H1 (cell line): ENCODE measurements at regions not wholly inside any gene's neighbourhood (a gene's known extent, or its start where the extent isn't known, plus 50 kb on each side); places are given as distances from the start of the nearest gene placed in this dataset.

ENCODE experiments used
- CTCF ChIA-PET: fragments of 300-600 bp; sonication (Branson Sonifier 250); formaldehyde crosslinking; loops from one replicate; lab custom pipeline; 2021; ENCODE audit not compliant: partially characterized antibody; lab: Charles Lee
- POLR2A ChIA-PET: fragments of 300-600 bp; sonication (Branson Sonifier 250); formaldehyde crosslinking; loops from one replicate; lab custom pipeline; 2021; ENCODE audit warnings: inconsistent platforms; ENCODE audit not compliant: partially characterized antibody; lab: Charles Lee
- DNase-seq, 2 experiments: peaks; one replicate each; pipeline versions ENCODE4 v3.0.0 to v3.0.0-alpha.2; 2010 to 2022; ENCODE audit warnings: low spot score in 2 of 2, low read depth in 1 of 2, mixed read lengths in 1 of 2
- FAIRE-seq: peaks from 2 replicates; lab custom pipeline; 2011; peaks lifted over from hg19 to GRCh38; lab: Jason Lieb, UNC
- H2AFZ ChIP-seq: 2 replicates; pipeline ENCODE4 v1.8.1; 2012; ENCODE audit warnings: low read length, inconsistent platforms
- H2AK5ac ChIP-seq: 2 replicates; pipeline ENCODE4 v1.6.1; 2013; ENCODE audit warnings: low read depth, low read length
- H2BK120ac ChIP-seq: replicated peaks from 2 replicates; pipeline ENCODE3; 2013; ENCODE audit warnings: low read depth, low read length, inconsistent platforms
- H2BK12ac ChIP-seq: 2 replicates; pipeline ENCODE4 v1.6.1; 2013; ENCODE audit warnings: low read depth, low read length
- H2BK15ac ChIP-seq: 2 replicates; pipeline ENCODE4 v1.6.1; 2013; ENCODE audit warnings: low read length
- H2BK20ac ChIP-seq: 2 replicates; pipeline ENCODE4 v1.6.1; 2013; ENCODE audit warnings: low read length
- H2BK5ac ChIP-seq: 2 replicates; pipeline ENCODE4 v1.6.1; 2013; ENCODE audit warnings: low read depth, low read length
- H3K14ac ChIP-seq: 2 replicates; pipeline ENCODE4 v1.6.1; 2013; ENCODE audit warnings: inconsistent platforms; ENCODE audit not compliant: insufficient read length
- H3K18ac ChIP-seq: 2 replicates; pipeline ENCODE4 v1.6.1; 2013; ENCODE audit warnings: low read length; ENCODE audit errors: extremely low read depth
- H3K23ac ChIP-seq: 2 replicates; pipeline ENCODE4 v1.6.1; 2013; ENCODE audit warnings: inconsistent platforms; ENCODE audit not compliant: insufficient read length
- H3K23me2 ChIP-seq: 2 replicates; pipeline ENCODE4 v1.6.1; 2013; ENCODE audit warnings: low read depth, low read length
- H3K27ac ChIP-seq: 2 replicates; pipeline ENCODE4 v1.6.1; 2011; ENCODE audit warnings: low read depth, low read length, inconsistent platforms
- H3K27me3 ChIP-seq, 4 experiments: replicated peaks in 1 of 4; 1 replicate in 1 of 4; 2 replicates in 3 of 4; pipeline versions ENCODE4 v1.6.1 to v1.8.1; 2011 to 2013; ENCODE audit warnings: low read length in 3 of 4, mild to moderate bottlenecking in 3 of 4, inconsistent platforms in 2 of 4, mixed read lengths in 2 of 4, moderate library complexity in 1 of 4; ENCODE audit not compliant: control insufficient read depth in 3 of 4, insufficient read depth in 3 of 4; ENCODE audit errors: extremely low read depth in 1 of 4
- H3K36me3 ChIP-seq, 4 experiments: 2 replicates each; pipeline versions ENCODE4 v1.6.1 to v1.8.1; 2011 to 2013; ENCODE audit warnings: mild to moderate bottlenecking in 4 of 4, low read length in 3 of 4, moderate library complexity in 2 of 4, control low read depth in 1 of 4, inconsistent platforms in 1 of 4; ENCODE audit not compliant: insufficient read depth in 4 of 4, control insufficient read depth in 2 of 4
- H3K4ac ChIP-seq: replicated peaks from 2 replicates; pipeline ENCODE3; 2013; ENCODE audit warnings: low read length, low read depth, mixed read lengths, inconsistent platforms; ENCODE audit not compliant: insufficient read length
- H3K4me1 ChIP-seq, 4 experiments: replicated peaks in 1 of 4; 1 replicate in 1 of 4; 2 replicates in 3 of 4; pipeline versions ENCODE4 v1.6.1 to v1.8.1; 2011 to 2013; ENCODE audit warnings: low read length in 3 of 4, inconsistent platforms in 2 of 4, mixed read lengths in 1 of 4; ENCODE audit not compliant: insufficient read depth in 4 of 4, control insufficient read depth in 3 of 4
- H3K4me2 ChIP-seq, 2 experiments: 2 replicates each; pipeline versions ENCODE4 v1.6.1 to v1.8.1; 2011 to 2013; ENCODE audit warnings: low read depth in 2 of 2, low read length in 2 of 2, control low read depth in 1 of 2, inconsistent platforms in 1 of 2, mild to moderate bottlenecking in 1 of 2; ENCODE audit not compliant: insufficient read depth in 1 of 2
- H3K4me3 ChIP-seq, 4 experiments: fragments of 200-600, 300-600 bp in 1 of 4; sonication (generic), shearing (Covaris generic), sonication (Bioruptor Twin) in 1 of 4; 2 replicates each; pipeline versions ENCODE4 v1.5.1 to v1.8.1; 2011 to 2016; ENCODE audit warnings: low read length in 4 of 4, low read depth in 3 of 4, control low read depth in 2 of 4, inconsistent platforms in 2 of 4, mild to moderate bottlenecking in 2 of 4, mixed read lengths in 1 of 4, moderate library complexity in 1 of 4; ENCODE audit not compliant: insufficient read depth in 2 of 4; ENCODE audit errors: extremely low read depth in 1 of 4
- H3K56ac ChIP-seq: replicated peaks from 2 replicates; pipeline ENCODE3; 2013; ENCODE audit warnings: low read depth, mild to moderate bottlenecking, mixed read lengths, low read length, inconsistent platforms; ENCODE audit not compliant: insufficient read length
- H3K79me1 ChIP-seq: 2 replicates; pipeline ENCODE4 v1.6.1; 2013; ENCODE audit warnings: low read depth, low read length, control low read depth
- H3K79me2 ChIP-seq, 2 experiments: 2 replicates each; pipeline versions ENCODE4 v1.6.1 to v1.8.1; 2012 to 2013; ENCODE audit warnings: low read length in 2 of 2, mild to moderate bottlenecking in 2 of 2, inconsistent platforms in 1 of 2; ENCODE audit not compliant: insufficient read depth in 2 of 2, control insufficient read depth in 1 of 2
- H3K9ac ChIP-seq, 4 experiments: replicated peaks in 1 of 4; 1 replicate in 1 of 4; 2 replicates in 3 of 4; pipeline versions ENCODE4 v1.6.1 to v1.8.1; 2011 to 2013; ENCODE audit warnings: low read depth in 3 of 4, low read length in 3 of 4, control low read depth in 2 of 4, mild to moderate bottlenecking in 2 of 4, moderate library complexity in 2 of 4, inconsistent platforms in 1 of 4; ENCODE audit errors: extremely low read depth in 1 of 4
- H3K9me3 ChIP-seq, 2 experiments: 2 replicates each; pipeline versions ENCODE4 v1.6.1 to v1.8.1; 2012 to 2013; ENCODE audit warnings: mild to moderate bottlenecking in 2 of 2, moderate library complexity in 2 of 2, control low read depth in 1 of 2, inconsistent platforms in 1 of 2, low read depth in 1 of 2, low read length in 1 of 2, mixed read lengths in 1 of 2; ENCODE audit not compliant: insufficient read depth in 2 of 2
- H4K20me1 ChIP-seq, 2 experiments: replicated peaks in 1 of 2; 2 replicates each; pipeline versions ENCODE3 to v1.8.1; 2011 to 2013; ENCODE audit warnings: inconsistent platforms in 2 of 2, low read length in 2 of 2, mild to moderate bottlenecking in 1 of 2; ENCODE audit not compliant: insufficient read depth in 2 of 2, control insufficient read depth in 1 of 2
- H4K5ac ChIP-seq: 2 replicates; pipeline ENCODE4 v1.6.1; 2013; ENCODE audit warnings: low read length, low read depth, mixed read lengths, inconsistent platforms; ENCODE audit not compliant: insufficient read length
- H4K8ac ChIP-seq: 2 replicates; pipeline ENCODE4 v1.8.0; 2013; ENCODE audit warnings: mild to moderate bottlenecking, moderate library complexity, low read length, inconsistent platforms; ENCODE audit not compliant: insufficient read depth; ENCODE audit errors: extremely low read depth
- H4K91ac ChIP-seq: replicated peaks from 2 replicates; pipeline ENCODE3; 2013; ENCODE audit warnings: low read length, mixed read lengths, inconsistent platforms; ENCODE audit not compliant: insufficient read length
- ASH2L ChIP-seq: fragments of 200-600, 300-600 bp; sonication (generic); IDR thresholded peaks from one replicate; pipeline ENCODE4 v1.7.1; 2017; ENCODE audit warnings: low read length
- BACH1 ChIP-seq: IDR thresholded peaks from 2 replicates; pipeline ENCODE4 v1.6.1; 2012; ENCODE audit warnings: low read length, improper control_type of control experiment
- CREB1 ChIP-seq: IDR thresholded peaks from 2 replicates; pipeline ENCODE4 v1.6.1; 2012; ENCODE audit warnings: inconsistent platforms
- EZH2 ChIP-seq: fragments of 200-600 bp; sonication (generic); IDR thresholded peaks from 2 replicates; pipeline ENCODE4 v1.7.1; 2012; ENCODE audit warnings: low read depth, mild to moderate bottlenecking, moderate library complexity, low read length, inconsistent platforms; ENCODE audit not compliant: severe bottlenecking
- KDM1A ChIP-seq: fragments of 200-600, 300-600 bp; sonication (generic); IDR thresholded peaks from 2 replicates; pipeline ENCODE4 v1.7.1; 2016; ENCODE audit warnings: mild to moderate bottlenecking, low read length, borderline replicate concordance
- POLR2A ChIP-seq, 2 experiments: IDR thresholded peaks; 1 replicate in 1 of 2; 2 replicates in 1 of 2; pipeline ENCODE4 v1.6.1; 2011; ENCODE audit warnings: low read depth in 2 of 2, low read length in 2 of 2, mild to moderate bottlenecking in 2 of 2; ENCODE audit errors: control extremely low read depth in 1 of 2
- RBBP5 ChIP-seq: IDR thresholded peaks from 2 replicates; pipeline ENCODE4 v1.7.1; 2012; ENCODE audit warnings: low read depth, mild to moderate bottlenecking, inconsistent platforms, low read length, moderate library complexity, borderline replicate concordance
- RXRA ChIP-seq: IDR thresholded peaks from 2 replicates; pipeline ENCODE4 v1.6.1; 2011; ENCODE audit warnings: low read depth, mild to moderate bottlenecking, low read length, moderate library complexity; ENCODE audit not compliant: insufficient read depth
- TAF1 ChIP-seq: IDR thresholded peaks from 2 replicates; pipeline ENCODE4 v1.6.1; 2011; ENCODE audit warnings: mild to moderate bottlenecking, low read depth, low read length
- TBP ChIP-seq: IDR thresholded peaks from 2 replicates; pipeline ENCODE4 v1.6.1; 2011; ENCODE audit warnings: low read depth, low read length, improper control_type of control experiment
- WGBS, 2 experiments: shearing (Covaris generic) in 1 of 2; methylation state at CpG; one replicate each; pipeline versions ENCODE4 v1.1.6 to v1.1.7; 2013 to 2015; ENCODE audit warnings: low lambda C conversion rate in 2 of 2, mixed read lengths in 2 of 2, inconsistent platforms in 1 of 2, low coverage in 1 of 2, missing lambda C conversion rate in 1 of 2; ENCODE audit not compliant: insufficient replicate concordance in 2 of 2, insufficient coverage in 1 of 2, insufficient read length in 1 of 2; ENCODE audit errors: extremely low coverage in 1 of 2, missing lambda C conversion rate in 1 of 2; 5-methylcytosine and 5-hydroxymethylcytosine counted together

DNA sequence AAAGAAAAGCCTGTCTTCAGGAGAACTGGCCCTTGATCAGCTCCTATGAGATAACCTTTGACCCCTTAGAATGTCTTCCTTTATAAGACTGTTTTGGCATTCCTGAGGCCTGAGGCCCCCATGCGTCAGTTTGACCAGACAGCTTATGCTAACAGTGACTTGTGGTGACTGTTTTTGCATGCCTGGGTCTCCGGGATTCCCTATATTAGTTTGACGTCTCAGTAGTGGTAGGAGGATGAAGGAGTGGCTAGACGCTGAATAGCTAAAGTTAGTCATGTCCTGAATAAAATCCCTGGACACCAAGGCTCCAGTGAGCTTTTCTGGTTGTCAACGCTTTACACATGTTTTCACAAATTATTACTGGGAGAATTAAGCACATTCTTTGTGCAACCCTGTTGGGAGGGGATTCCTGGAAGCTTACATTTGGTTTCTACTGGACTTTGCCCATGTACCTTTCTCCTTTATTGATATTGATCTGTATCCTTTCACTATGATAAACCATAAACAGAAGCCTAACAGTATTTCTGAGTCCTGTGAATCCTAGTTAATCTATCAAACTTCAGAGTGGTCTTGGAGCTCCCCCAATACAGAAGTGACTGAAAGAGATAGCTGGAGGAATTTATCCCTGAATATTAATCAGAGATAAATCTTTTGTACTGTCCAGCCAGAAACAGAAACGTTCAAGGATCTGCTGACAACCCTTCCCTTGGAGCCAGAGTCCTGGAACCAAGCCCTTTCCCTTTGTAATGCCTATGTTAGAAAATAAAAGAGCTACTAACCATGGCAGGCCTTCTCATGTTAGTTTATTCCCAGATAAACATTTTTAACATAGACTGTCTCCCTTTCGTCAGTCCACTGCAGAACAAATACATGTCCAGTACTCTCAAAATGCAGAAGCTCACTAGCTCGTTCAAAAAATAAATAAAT lies 479.2 kb downstream of the RPS29 start:
- no peak overlapping the region for H2BK5ac ChIP-seq
- H3K79me2 ChIP-seq, result no peaks in the 10 kb centered on the region
- H3K14ac ChIP-seq, result no peak overlapping the region
- H3K4me1 ChIP-seq, result no peaks in the 10 kb centered on the region
- H3K79me1 ChIP-seq, result no peaks in the 10 kb centered on the region
- H3K4ac ChIP-seq, result no peak overlapping the region
- POLR2A ChIA-PET, result no interaction called here
- H3K9me3 ChIP-seq, result no peaks in the 10 kb centered on the region
- FAIRE-seq (no peak), DNase-seq (no peak)
- CTCF ChIA-PET, result no interaction called here
- no peak overlapping the region for H2BK120ac ChIP-seq
- no peak overlapping the region for H4K91ac ChIP-seq
- no peak overlapping the region for H3K18ac ChIP-seq
- no peaks in the 10 kb centered on the region for H3K23me2 ChIP-seq
- H3K23ac ChIP-seq, result no peak overlapping the region
- no peak overlapping the region for H2AFZ ChIP-seq
- H3K9ac ChIP-seq, result no peak overlapping the region
- H3K27me3 ChIP-seq, result no peaks in the 10 kb centered on the region
- no peak overlapping the region for H4K8ac ChIP-seq
- no peak overlapping the region for H2AK5ac ChIP-seq
- no peak overlapping the region for H3K27ac ChIP-seq
- H4K5ac ChIP-seq, result no peak overlapping the region
- H2BK20ac ChIP-seq, result no peak overlapping the region
- WGBS, 2 experiments, result 95% methylated on average over 8 of the region's 8 CpGs; no CpG with 5 or more reads in 1 of the 2 experiments
- H2BK15ac ChIP-seq, result no peak overlapping the region
- no peaks in the 10 kb centered on the region for H4K20me1 ChIP-seq
- H2BK12ac ChIP-seq, result no peak overlapping the region
- no peak overlapping the region for H3K56ac ChIP-seq
- no peak overlapping the region for H3K4me3 ChIP-seq
- H3K4me2 ChIP-seq, result no peak overlapping the region
- no peaks in the 10 kb centered on the region for H3K36me3 ChIP-seq
- TF ChIP-seq POLR2A (IDR thresholded peaks at IDR 0.05; ENCODE audit: control extremely low read depth in 1 of 2, low read depth in 2 of 2, low read length in 2 of 2), result no peak
- no peak for TF ChIP-seq KDM1A
- TF ChIP-seq CREB1, result no peak
- no peak for TF ChIP-seq TBP
- no peak for TF ChIP-seq RXRA
- TF ChIP-seq BACH1, result no peak
- no peak for TF ChIP-seq TAF1
- TF ChIP-seq EZH2, result no peak
- no peak for TF ChIP-seq ASH2L
- no peak for TF ChIP-seq RBBP5
